VCaP (cell line): ENCODE measurements at regions not wholly inside any gene's neighbourhood (a gene's known extent, or its start where the extent isn't known, plus 50 kb on each side); places are given as distances from the start of the nearest gene placed in this dataset.

Source experiments
- H3K27ac ChIP-seq: fragments of 450-650 bp; 2 replicates; pipeline ENCODE4 v1.5.1; 2017
- TF ChIP-seq, protein P1 (sequence below): fragments of 450-650 bp; conservative IDR thresholded peaks from 2 replicates; pipeline ENCODE4 v1.5.1; 2017; ENCODE audit warnings: mild to moderate bottlenecking, moderate library complexity

DNA sequence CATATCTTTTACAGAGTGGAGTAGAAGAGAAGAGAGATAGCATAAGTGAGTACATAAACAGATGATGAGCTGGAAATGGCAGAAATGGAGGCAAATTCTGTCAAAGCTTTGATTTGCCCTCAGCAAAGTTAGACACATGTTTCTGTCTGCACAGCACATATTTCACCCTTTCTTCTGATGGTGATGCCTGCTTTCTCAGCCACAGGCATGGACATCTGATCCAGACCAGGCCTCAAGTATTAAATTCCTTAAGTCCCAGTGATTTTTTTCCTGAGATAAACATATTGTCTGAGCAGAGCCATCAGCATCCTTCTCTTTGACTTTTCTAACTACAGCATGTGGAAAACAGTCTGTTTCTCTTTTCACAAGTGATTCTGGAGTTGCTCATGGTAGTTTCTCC, 409.8 kb downstream of the MAN2A1 start:
- no peak overlapping the region for H3K27ac ChIP-seq
- TF ChIP-seq, protein P1, sequence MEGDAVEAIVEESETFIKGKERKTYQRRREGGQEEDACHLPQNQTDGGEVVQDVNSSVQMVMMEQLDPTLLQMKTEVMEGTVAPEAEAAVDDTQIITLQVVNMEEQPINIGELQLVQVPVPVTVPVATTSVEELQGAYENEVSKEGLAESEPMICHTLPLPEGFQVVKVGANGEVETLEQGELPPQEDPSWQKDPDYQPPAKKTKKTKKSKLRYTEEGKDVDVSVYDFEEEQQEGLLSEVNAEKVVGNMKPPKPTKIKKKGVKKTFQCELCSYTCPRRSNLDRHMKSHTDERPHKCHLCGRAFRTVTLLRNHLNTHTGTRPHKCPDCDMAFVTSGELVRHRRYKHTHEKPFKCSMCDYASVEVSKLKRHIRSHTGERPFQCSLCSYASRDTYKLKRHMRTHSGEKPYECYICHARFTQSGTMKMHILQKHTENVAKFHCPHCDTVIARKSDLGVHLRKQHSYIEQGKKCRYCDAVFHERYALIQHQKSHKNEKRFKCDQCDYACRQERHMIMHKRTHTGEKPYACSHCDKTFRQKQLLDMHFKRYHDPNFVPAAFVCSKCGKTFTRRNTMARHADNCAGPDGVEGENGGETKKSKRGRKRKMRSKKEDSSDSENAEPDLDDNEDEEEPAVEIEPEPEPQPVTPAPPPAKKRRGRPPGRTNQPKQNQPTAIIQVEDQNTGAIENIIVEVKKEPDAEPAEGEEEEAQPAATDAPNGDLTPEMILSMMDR: no peak

DNA sequence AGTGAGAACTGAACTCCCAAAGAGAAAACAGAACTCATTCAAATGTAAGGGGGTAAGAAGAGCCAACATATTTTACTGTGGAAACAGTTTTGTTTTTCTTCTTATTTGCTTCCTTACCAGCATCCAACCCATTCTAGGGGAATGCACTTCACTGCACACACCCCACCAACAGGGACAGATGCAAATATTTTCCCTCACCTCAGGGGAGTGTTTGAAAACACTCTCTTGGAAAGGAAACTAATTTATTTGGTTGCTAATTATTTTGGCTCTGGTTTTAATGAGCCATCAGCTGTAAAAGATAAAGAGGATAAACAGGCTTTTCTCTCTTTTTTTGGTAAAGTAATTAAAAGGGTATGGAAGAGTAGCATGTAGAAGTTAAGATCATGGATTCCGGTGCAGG, 413.4 kb downstream of the MAN2A1 start:
- TF ChIP-seq, protein P1: no peak
- no peak overlapping the region for H3K27ac ChIP-seq

DNA sequence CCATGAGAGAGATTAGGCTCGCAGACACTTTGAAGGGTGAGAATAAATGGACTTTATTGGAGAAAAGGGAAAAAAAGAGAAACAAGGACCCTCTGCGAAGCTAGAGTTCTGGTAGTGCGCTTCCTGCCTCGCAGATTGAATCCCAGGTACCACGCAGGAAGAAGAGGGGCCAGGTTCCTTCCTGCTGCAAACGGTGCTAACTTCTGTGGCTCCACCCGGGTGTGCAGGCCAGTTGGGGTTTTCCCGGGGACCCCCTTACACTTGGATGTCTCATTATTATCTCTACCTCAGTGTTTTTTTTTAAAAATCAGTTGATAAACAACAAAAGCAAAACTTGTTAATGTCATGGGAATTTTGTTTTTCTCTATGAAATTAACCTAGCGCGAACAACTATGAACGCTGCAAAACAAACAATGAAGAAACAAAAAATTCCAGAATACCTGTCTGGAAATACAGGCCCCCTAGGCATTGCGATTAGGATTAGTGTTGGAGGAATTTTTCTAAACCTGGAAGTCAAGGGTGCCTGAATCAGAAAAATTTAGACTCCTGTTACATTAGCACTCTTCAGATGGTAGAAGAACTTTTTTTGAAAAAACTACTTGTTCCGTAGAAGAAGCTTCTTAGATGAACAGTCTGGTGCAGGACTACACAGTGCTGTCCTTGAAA, 414.5 kb downstream of the MAN2A1 start:
- TF ChIP-seq, protein P1: no peak
- peak overlapping the region; percentile 49 for H3K27ac ChIP-seq

DNA sequence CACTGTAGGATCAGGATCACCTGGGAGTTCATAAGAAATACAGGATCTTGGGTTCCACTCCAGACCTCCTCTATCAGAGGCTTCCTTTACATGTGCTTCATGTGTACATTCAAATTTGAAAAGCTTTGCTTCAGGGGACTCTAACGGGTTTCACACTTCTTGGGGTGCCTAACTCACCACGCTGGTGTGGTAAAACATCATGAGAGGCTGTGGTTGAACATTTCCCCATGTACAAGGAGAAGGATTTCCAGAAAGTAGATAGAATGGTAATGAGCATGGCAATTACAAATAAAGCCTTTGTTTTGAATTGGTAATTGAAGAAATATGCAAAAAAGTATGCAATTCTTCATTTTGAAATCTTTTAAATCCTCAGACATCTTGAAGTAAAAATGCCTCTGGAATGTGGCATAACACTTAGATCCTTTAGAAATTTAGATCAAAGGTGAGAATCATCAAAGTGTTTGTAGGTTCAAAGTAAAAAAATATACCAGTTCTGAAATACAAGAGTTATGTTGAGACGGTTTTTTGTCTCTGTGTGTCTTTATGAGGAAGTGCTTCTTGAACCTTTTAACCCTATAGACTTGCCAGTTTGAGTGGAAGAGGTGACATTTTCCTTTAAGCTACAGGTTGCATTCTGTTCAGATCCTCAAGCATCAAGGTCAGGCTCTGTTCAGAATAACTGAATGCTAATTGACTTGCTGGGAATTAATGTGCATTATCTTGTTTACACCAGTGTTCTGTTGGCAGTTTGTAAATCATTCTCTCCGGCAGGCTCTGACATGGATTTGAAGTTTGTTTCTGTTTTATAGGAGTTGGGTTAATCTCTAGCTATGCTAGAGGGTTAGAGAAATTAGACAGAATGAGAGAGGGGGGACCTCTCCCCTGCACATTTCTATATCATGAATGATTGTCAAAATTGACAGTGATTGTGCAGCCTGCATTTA, 415.3 kb downstream of the MAN2A1 start:
- TF ChIP-seq, protein P1: no peak
- peak overlapping the region; percentile 49 for H3K27ac ChIP-seq

DNA sequence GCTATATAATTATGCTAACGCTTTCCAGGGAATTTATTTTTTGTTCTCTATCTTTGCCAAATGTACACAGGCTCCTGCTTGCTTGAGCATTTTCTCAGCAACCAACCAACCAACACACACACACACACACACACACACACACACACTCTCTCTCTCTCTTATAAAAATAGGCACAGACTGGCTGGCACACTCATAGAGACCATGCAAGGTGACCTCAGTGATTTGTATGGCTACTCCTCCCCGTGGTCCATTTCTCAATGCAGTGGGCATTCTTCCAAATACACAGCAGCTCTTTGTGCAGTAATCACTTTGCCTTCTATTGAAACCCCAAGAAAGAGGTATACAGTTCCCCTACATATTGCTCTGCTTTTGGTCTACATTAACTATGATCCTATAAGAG, 416.0 kb downstream of the MAN2A1 start:
- peak overlapping the region; percentile 49 for H3K27ac ChIP-seq

DNA sequence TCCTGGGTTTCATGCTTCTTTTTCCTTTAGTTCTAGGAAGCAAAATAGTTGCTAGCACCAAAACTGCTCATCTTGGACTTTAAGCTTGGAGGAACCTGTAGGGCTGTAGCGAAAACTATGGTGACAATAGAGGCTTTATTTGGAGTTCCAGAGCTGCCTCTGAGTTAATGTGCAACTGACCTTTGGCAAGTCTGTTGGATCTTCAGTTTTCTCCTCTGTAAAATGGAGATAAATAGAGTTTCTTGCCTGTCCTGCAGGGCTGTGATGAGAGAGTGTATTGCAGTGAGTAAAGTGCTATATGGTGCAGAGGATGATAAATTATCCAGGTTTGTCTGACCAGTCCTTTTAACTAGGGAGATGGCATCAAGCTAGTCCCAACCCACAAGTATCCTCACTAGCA, 417.0 kb downstream of the MAN2A1 start:
- TF ChIP-seq, protein P1: no peak
- peak overlapping the region; percentile 49; the same call in 1 of the 2 replicates for H3K27ac ChIP-seq

More for the DNA sequence above, 416.0 kb downstream of the MAN2A1 start:
- TF ChIP-seq, protein P1: no peak

DNA sequence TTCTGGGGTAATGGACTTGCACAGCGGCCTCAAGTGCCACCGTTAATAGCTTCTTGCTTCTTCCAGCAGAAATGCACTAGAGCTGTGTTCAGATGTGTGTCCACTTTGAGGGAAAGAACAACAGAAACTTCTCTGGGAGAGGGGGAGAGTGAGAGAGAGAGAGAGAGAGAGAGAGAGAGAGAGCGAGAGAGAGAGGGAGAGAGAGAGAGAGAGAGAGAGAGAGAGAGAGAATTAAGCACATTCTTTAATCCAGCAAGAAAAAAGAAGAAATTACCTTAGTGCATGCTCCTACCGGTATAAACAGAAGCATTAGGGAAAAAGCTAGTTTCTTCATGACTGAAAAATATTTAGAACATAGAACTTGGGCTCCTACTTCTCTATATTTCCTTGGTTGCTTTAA, 418.8 kb downstream of the MAN2A1 start:
- TF ChIP-seq, protein P1: no peak
- H3K27ac ChIP-seq: no peak overlapping the region
